Body of pancreas (tissue), 4 donors: ENCODE measurements at regions not wholly inside any gene's neighbourhood (a gene's known extent, or its start where the extent isn't known, plus 50 kb on each side); places are given as distances from the start of the nearest gene placed in this dataset.
"Not testable (repeated sequence)": the region's sequence is repeated elsewhere in the genome, so short reads cannot be mapped to it uniquely, and the experiment has no call there.

Experiments
- ATAC-seq: fragments of 150-250 bp; one replicate; pipeline ENCODE4 v1.9.1; 2016
- DNase-seq, 4 donors: peaks; one replicate each; pipeline ENCODE4 v3.0.0-alpha.2; 2019
- H3K27ac ChIP-seq, 4 donors: fragments of 200-600 bp; sonication (generic); 1 replicate in 3 of 4; 2 replicates in 1 of 4; pipeline versions ENCODE4 v1.5.1 to v1.6.1; 2016 to 2019; ENCODE audit warnings: mild to moderate bottlenecking in 1 of 4, mixed read lengths in 1 of 4, moderate library complexity in 1 of 4
- H3K27me3 ChIP-seq, 2 donors: fragments of 200-600 bp; sonication (generic); one replicate each; pipeline ENCODE4 v1.6.0; 2016; ENCODE audit warnings: mild to moderate bottlenecking in 1 of 2
- H3K36me3 ChIP-seq, 2 donors: fragments of 200-600 bp; sonication (generic); replicated peaks in 1 of 2; 2 replicates each; pipeline ENCODE4 v1.5.1; 2016; ENCODE audit warnings: low read depth in 2 of 2; ENCODE audit not compliant: insufficient read depth in 1 of 2
- H3K4me1 ChIP-seq: fragments of 200-600 bp; sonication (generic); one replicate; pipeline ENCODE4 v1.6.0; 2016
- H3K4me3 ChIP-seq, 2 donors: fragments of 200-600 bp; sonication (generic); 1 replicate in 1 of 2; 2 replicates in 1 of 2; pipeline ENCODE4 v1.5.1; 2016 to 2019
- H3K9me3 ChIP-seq, 3 donors: fragments of 200-600 bp; sonication (generic); 1 replicate in 2 of 3; 2 replicates in 1 of 3; pipeline ENCODE4 v1.5.1; 2016
- POLR2A ChIP-seq, 3 donors: fragments of 450-650 bp; IDR thresholded peaks; one replicate each; pipeline ENCODE4 v1.6.1; 2016; ENCODE audit warnings: antibody characterized with exemption in 3 of 3, mild to moderate bottlenecking in 2 of 3
- WGBS, 2 donors: methylation state at CpG; one replicate each; pipeline ENCODE4 v1.1.5; 2017; 5-methylcytosine and 5-hydroxymethylcytosine counted together
- intact Hi-C: fragments of 100-400 bp; cut with DNase I; formaldehyde crosslinking; loops from one replicate; pipeline ENCODE4 v1.15.1; 2023
- TF ChIP-seq, protein P1 (sequence below), 7 experiments: fragments of 450-650 bp in 4 of 7; fragments of 200-600 bp in 3 of 7; sonication (generic) in 3 of 7; IDR thresholded peaks; one replicate each; pipeline ENCODE4 v1.5.1; 2016 to 2019; ENCODE audit warnings: antibody characterized with exemption in 7 of 7

DNA sequence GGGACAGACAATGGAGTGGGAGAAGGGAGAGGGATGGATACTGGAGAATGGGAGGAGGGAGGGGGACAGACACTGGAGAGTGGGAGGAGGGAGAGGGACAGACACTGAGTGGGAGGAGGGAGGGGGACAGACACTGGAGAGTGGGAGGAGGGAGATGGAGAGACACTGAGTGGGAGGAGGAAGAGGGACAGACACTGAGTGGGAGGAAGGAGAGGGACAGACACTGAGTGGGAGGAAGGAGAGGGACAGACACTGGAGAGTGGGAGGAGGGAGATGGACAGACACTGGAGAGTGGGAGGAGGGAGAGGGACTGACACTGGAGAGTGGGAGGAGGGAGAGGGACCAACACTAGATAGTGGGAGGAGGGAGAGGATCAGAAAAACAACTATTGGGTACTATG lies 426.7 kb upstream of the PMFBP1 start:
- Histone ChIP-seq H3K4me1 (no peaks in the 10 kb centered on the region), H3K4me3 (no peak overlapping the region), H3K36me3 (no peaks in the 10 kb centered on the region), H3K27me3 (no peaks in the 10 kb centered on the region), H3K27ac (no peak overlapping the region), H3K9me3 (no peaks in the 10 kb centered on the region)
- TF ChIP-seq, protein P1, sequence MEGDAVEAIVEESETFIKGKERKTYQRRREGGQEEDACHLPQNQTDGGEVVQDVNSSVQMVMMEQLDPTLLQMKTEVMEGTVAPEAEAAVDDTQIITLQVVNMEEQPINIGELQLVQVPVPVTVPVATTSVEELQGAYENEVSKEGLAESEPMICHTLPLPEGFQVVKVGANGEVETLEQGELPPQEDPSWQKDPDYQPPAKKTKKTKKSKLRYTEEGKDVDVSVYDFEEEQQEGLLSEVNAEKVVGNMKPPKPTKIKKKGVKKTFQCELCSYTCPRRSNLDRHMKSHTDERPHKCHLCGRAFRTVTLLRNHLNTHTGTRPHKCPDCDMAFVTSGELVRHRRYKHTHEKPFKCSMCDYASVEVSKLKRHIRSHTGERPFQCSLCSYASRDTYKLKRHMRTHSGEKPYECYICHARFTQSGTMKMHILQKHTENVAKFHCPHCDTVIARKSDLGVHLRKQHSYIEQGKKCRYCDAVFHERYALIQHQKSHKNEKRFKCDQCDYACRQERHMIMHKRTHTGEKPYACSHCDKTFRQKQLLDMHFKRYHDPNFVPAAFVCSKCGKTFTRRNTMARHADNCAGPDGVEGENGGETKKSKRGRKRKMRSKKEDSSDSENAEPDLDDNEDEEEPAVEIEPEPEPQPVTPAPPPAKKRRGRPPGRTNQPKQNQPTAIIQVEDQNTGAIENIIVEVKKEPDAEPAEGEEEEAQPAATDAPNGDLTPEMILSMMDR (IDR thresholded peaks at IDR 0.05): no peak
- no peak for TF ChIP-seq POLR2A (IDR thresholded peaks at IDR 0.05)
- DNase-seq: no peak
- no peak for ATAC-seq
- intact Hi-C loops: no loop called here

DNA sequence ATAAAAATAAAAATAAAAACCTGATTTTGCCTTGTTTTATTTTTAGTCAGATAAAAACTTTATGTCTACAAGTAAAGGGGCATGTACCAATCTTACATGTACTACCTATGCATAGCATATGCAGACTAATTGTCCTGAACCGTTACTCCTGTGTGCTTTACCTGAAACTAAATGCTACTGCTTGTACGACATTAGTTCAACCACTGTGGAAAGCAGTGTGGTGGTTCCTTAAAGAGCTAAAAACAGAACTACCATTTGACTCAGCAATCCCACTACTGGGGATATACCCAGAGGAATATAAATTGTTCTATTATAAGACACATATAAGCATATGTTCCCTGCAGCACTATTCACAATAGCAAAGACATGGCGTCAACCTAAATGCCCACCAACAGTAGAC lies 426.0 kb upstream of the PMFBP1 start:
- Histone ChIP-seq H3K9me3 (no peaks in the 10 kb centered on the region), H3K4me3 (no peak overlapping the region), H3K36me3 (no peaks in the 10 kb centered on the region), H3K27ac (no peak overlapping the region), H3K4me1 (no peaks in the 10 kb centered on the region), H3K27me3 (no peaks in the 10 kb centered on the region)
- 88 to 99% methylated on average over 3 of the region's 3 CpGs for WGBS, 2 donors
- intact Hi-C loops: no loop called here
- ATAC-seq: no peak
- no peak for TF ChIP-seq POLR2A (IDR thresholded peaks at IDR 0.05)
- TF ChIP-seq, protein P1 (IDR thresholded peaks at IDR 0.05): no peak
- DNase-seq: no peak

DNA sequence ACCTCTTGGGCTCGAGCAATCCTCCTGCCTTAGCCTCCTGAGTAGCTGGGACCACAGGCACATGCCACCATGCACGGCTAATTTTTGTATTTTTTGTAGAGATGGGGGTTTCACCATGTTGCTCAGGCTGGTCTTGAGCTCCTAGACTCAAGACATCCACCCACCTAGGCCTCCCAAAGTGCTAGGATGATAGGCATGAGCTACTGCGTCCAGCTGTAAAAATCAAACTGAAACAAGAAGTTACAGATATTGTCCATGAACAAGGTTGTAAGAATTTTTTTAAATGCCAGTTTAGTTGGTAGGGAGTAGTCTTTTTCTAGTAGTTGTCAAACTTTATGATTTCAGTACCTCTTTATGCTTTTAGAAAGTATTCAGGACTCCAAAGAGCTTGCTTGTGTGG lies 424.4 kb upstream of the PMFBP1 start:
- intact Hi-C loops: no loop called here
- 97% methylated on average over 3 of the region's 3 CpGs for WGBS, 2 donors
- ATAC-seq (no peak), DNase-seq (no peak)
- no peaks in the 10 kb centered on the region for H3K9me3 ChIP-seq
- H3K36me3 ChIP-seq: no peaks in the 10 kb centered on the region
- no peak overlapping the region for H3K4me3 ChIP-seq
- H3K4me1 ChIP-seq: no peaks in the 10 kb centered on the region
- no peaks in the 10 kb centered on the region for H3K27me3 ChIP-seq
- TF ChIP-seq, protein P1 (IDR thresholded peaks at IDR 0.05): no peak
- no peak for TF ChIP-seq POLR2A (IDR thresholded peaks at IDR 0.05)
- H3K27ac ChIP-seq: no peak overlapping the region

DNA sequence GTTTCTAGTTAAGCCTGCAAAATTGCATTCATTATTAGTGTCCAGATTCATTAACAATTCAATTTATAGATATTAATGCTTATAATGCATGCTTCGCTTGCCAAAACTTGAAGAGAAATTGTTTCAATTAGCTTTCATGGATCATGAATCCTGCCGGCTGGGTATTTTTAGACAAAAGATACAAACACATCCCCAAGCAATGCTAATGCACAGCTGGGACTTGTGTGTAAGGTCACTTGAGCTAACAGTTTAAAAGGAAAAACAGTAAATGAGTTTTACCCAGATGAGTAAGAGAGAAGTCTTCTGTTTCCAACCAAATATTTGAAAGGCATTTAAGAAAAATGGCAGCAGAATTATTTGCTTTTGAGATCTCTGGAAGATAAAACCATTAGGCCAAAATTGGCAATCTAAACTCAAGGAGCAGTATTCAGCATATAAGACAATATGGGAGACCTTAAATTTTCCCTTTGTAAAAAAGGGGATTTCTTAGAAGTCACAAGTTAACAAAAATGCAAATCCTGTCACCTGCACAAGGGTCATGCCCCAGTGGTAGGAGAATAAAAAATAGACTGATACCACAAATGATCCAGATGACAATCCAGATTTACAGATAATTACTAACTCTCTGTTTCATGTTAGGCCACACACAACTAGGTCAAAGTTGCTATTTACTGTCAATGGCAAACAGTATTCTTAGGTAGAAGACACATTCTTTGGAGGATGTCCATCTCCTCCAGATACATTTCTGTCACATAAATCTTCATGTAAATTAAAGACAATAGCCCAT lies 418.4 kb upstream of the PMFBP1 start:
- H3K36me3 ChIP-seq: no peaks in the 10 kb centered on the region
- H3K27me3 ChIP-seq: no peaks in the 10 kb centered on the region
- intact Hi-C loops: no loop called here
- H3K4me3 ChIP-seq: no peak overlapping the region
- ATAC-seq (no peak), DNase-seq (no peak)
- no peak overlapping the region for H3K27ac ChIP-seq
- WGBS, 2 donors: 67 to 71% methylated on average over 2 of the region's 2 CpGs
- TF ChIP-seq, protein P1 (IDR thresholded peaks at IDR 0.05): no peak
- no peak for TF ChIP-seq POLR2A (IDR thresholded peaks at IDR 0.05)
- H3K4me1 ChIP-seq: no peaks in the 10 kb centered on the region
- no peaks in the 10 kb centered on the region for H3K9me3 ChIP-seq

DNA sequence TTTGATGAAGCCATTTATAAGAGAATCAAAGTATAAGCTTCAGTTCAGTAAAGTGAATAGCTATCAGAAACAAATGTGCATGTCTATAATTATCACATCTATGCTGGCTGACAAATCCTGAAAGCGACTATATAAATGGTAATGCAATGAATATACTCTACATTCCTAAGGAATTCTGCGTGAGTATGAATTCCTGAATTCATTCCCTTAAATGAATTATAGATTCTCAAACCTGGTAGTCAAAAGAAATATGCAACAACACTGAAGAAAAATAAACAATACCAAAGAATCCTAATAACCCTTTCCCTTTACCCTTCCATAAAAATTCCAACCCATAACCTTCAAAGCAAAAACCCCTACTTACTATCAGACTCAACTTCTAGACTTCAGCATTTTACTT lies 416.6 kb upstream of the PMFBP1 start:
- intact Hi-C loops: no loop called here
- Histone ChIP-seq H3K27me3 (no peaks in the 10 kb centered on the region), H3K9me3 (no peaks in the 10 kb centered on the region), H3K36me3 (no peaks in the 10 kb centered on the region), H3K4me3 (no peak overlapping the region), H3K4me1 (no peaks in the 10 kb centered on the region), H3K27ac (no peak overlapping the region)
- TF ChIP-seq, protein P1 (IDR thresholded peaks at IDR 0.05): no peak
- no peak for TF ChIP-seq POLR2A (IDR thresholded peaks at IDR 0.05)
- ATAC-seq: no peak
- 87 to 89% methylated on average over 2 of the region's 2 CpGs for WGBS, 2 donors
- no peak for DNase-seq

DNA sequence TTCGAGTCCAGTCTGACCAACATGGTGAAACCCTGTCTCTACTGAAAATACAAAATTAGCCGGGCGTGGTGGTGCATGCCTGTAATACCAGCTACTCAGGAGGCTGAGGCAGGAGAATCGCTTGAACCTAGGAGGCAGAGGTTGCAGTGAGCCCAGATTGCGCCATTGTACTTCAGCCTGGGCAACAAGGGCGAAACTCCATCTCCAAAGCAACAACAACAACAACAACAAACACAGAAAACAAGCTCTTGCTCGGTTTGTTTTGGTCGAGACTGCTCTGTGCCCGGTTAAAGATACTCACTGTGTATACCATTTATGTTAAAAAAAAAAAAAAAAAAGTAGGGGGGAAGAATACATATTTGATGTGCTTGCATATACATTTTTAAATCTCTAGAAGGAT lies 406.1 kb upstream of the PMFBP1 start:
- H3K4me1 ChIP-seq, ATAC-seq, H3K4me3 ChIP-seq, DNase-seq, H3K27me3 ChIP-seq, H3K9me3 ChIP-seq, intact Hi-C loops, H3K36me3 ChIP-seq, H3K27ac ChIP-seq: not testable (repeated sequence)
- 91 to 94% methylated on average over 9 of the region's 9 CpGs for WGBS, 2 donors
